GM12865 (cell line): ENCODE measurements at regions not wholly inside any gene's neighbourhood (a gene's known extent, or its start where the extent isn't known, plus 50 kb on each side); places are given as distances from the start of the nearest gene placed in this dataset.
A peak's percentile ranks its signal among the peaks of the same experiment; 100 is the strongest.

Experiments
- DNase-seq: peaks from one replicate; pipeline ENCODE4 v3.0.0; 2010; ENCODE audit warnings: low read depth
- H3K4me3 ChIP-seq: 2 replicates; pipeline ENCODE4 v1.5.1; 2011; ENCODE audit warnings: mild to moderate bottlenecking, low read depth, low read length, control low read depth
- CTCF ChIP-seq: IDR thresholded peaks from 2 replicates; pipeline ENCODE4 v1.5.1; 2011; ENCODE audit warnings: low read length, control low read depth, low read depth, inconsistent platforms; ENCODE audit not compliant: insufficient read depth; ENCODE audit errors: missing control alignments

- no peak for TF ChIP-seq CTCF
- no peak for DNase-seq
- H3K4me3 ChIP-seq, result no peak overlapping the region
Observed at GRCh38 chr7:109996927-109997326, 1094.0 kb upstream of the LRRN3 start.

- DNase-seq, result no peak
- H3K4me3 ChIP-seq, result no peak overlapping the region
- TF ChIP-seq CTCF, result no peak
Observed at GRCh38 chr7:109997837-109998236, 1093.1 kb upstream of the LRRN3 start.

- no peak for DNase-seq
- no peak for TF ChIP-seq CTCF
- no peak overlapping the region for H3K4me3 ChIP-seq
Observed at GRCh38 chr7:110001254-110001938, 1089.5 kb upstream of the LRRN3 start.

GRCh38 chr7:110003827-110004226 lies 1087.1 kb upstream of the LRRN3 start:
- no peak for DNase-seq
- no peak for TF ChIP-seq CTCF
- no peak overlapping the region for H3K4me3 ChIP-seq

GRCh38 chr7:110007320-110008063 lies 1083.4 kb upstream of the LRRN3 start:
- H3K4me3 ChIP-seq, result no peak overlapping the region
- TF ChIP-seq CTCF, result no peak
- DNase-seq, result peak; percentile 36

- TF ChIP-seq CTCF, result no peak
- no peak overlapping the region for H3K4me3 ChIP-seq
- DNase-seq, result peak; percentile 10
Observed at GRCh38 chr7:110010359-110010758, 1080.6 kb upstream of the LRRN3 start.
